T-helper 17 cell (primary cell): ENCODE measurements at regions not wholly inside any gene's neighbourhood (a gene's known extent, or its start where the extent isn't known, plus 50 kb on each side); places are given as distances from the start of the nearest gene placed in this dataset.

Experiments
- ATAC-seq: fragments of 150-1000 bp; cut with Tn5 transposase; 2 replicates; pipeline ENCODE4 v1.10.0; 2021; ENCODE audit warnings: mild to moderate bottlenecking, moderate library complexity
- DNase-seq, 3 donors: peaks; one replicate each; pipeline versions ENCODE4 v3.0.0 to v3.0.0-alpha.2; 2020 to 2021
- H3K9me3 ChIP-seq: one replicate; pipeline ENCODE4 v1.7.0; 2013; ENCODE audit warnings: low read length, mild to moderate bottlenecking; ENCODE audit not compliant: control insufficient read depth, poor library complexity, severe bottlenecking
- H3K27ac Mint-ChIP-seq: one replicate; pipeline ENCODE4 v1.8.0; 2022; ENCODE audit warnings: mild to moderate bottlenecking, moderate library complexity, mixed read lengths
- H3K27me3 Mint-ChIP-seq: one replicate; pipeline ENCODE4 v1.8.0; 2022; ENCODE audit warnings: mixed read lengths
- H3K36me3 Mint-ChIP-seq: one replicate; pipeline ENCODE4 v1.8.0; 2022; ENCODE audit warnings: low read depth, mixed read lengths
- H3K4me1 Mint-ChIP-seq: one replicate; pipeline ENCODE4 v1.8.0; 2022; ENCODE audit warnings: mild to moderate bottlenecking, mixed read lengths
- H3K4me3 Mint-ChIP-seq: one replicate; pipeline ENCODE4 v1.8.0; 2022; ENCODE audit warnings: mild to moderate bottlenecking, moderate library complexity, mixed read lengths

- H3K4me1 Mint-ChIP-seq = no peaks in the 10 kb centered on the region
- H3K27me3 Mint-ChIP-seq = peaks cover 2% of the 10 kb centered on the region
- H3K4me3 Mint-ChIP-seq = no peak overlapping the region
- ATAC-seq (no peak), DNase-seq (no peak)
- H3K36me3 Mint-ChIP-seq = peaks cover 5% of the 10 kb centered on the region
- no peak overlapping the region for H3K27ac Mint-ChIP-seq
- H3K9me3 ChIP-seq = no peaks in the 10 kb centered on the region
Measured at GRCh38 chr6:63425493-63425892, 105.7 kb upstream of the LGSN start.

GRCh38 chr6:63426844-63427243, 107.1 kb upstream of the LGSN start:
- ATAC-seq = no peak
- Mint-ChIP-seq H3K4me1 (no peaks in the 10 kb centered on the region), H3K36me3 (peaks cover 2% of the 10 kb centered on the region)

GRCh38 chr6:63427951-63428350, 108.2 kb upstream of the LGSN start:
- no peak overlapping the region for H3K27ac Mint-ChIP-seq
- ATAC-seq (no peak), DNase-seq (no peak)
- peaks cover 10% of the 10 kb centered on the region for H3K27me3 Mint-ChIP-seq
- no peak overlapping the region for H3K4me3 Mint-ChIP-seq
- no peaks in the 10 kb centered on the region for H3K4me1 Mint-ChIP-seq
- no peaks in the 10 kb centered on the region for H3K9me3 ChIP-seq
- no peaks in the 10 kb centered on the region for H3K36me3 Mint-ChIP-seq

More at GRCh38 chr6:63426844-63427243, 107.1 kb upstream of the LGSN start:
- H3K27me3 Mint-ChIP-seq = peaks cover 10% of the 10 kb centered on the region
- no peak for DNase-seq
- H3K27ac Mint-ChIP-seq = no peak overlapping the region
- H3K9me3 ChIP-seq = no peaks in the 10 kb centered on the region
- H3K4me3 Mint-ChIP-seq = no peak overlapping the region

GRCh38 chr6:63430985-63431519, 111.3 kb upstream of the LGSN start:
- DNase-seq (no peak), ATAC-seq (no peak)
- H3K4me1 Mint-ChIP-seq = no peaks in the 10 kb centered on the region
- no peak overlapping the region for H3K4me3 Mint-ChIP-seq
- H3K9me3 ChIP-seq = no peaks in the 10 kb centered on the region
- H3K27me3 Mint-ChIP-seq = peaks cover 10% of the 10 kb centered on the region
- peak overlapping the region; percentile 30 for H3K27ac Mint-ChIP-seq
- no peaks in the 10 kb centered on the region for H3K36me3 Mint-ChIP-seq

GRCh38 chr6:63434943-63435342, 115.2 kb upstream of the LGSN start:
- H3K36me3 Mint-ChIP-seq = no peaks in the 10 kb centered on the region
- no peaks in the 10 kb centered on the region for H3K9me3 ChIP-seq
- no peaks in the 10 kb centered on the region for H3K4me1 Mint-ChIP-seq
- no peak for DNase-seq
- no peak overlapping the region for H3K27ac Mint-ChIP-seq
- peaks cover 10% of the 10 kb centered on the region for H3K27me3 Mint-ChIP-seq
- H3K4me3 Mint-ChIP-seq = no peak overlapping the region
- ATAC-seq = no peak

GRCh38 chr6:63436356-63436755, 116.6 kb upstream of the LGSN start:
- no peak overlapping the region for H3K4me3 Mint-ChIP-seq
- H3K9me3 ChIP-seq = no peaks in the 10 kb centered on the region
- ATAC-seq = no peak
- no peaks in the 10 kb centered on the region for H3K27me3 Mint-ChIP-seq
- no peak overlapping the region for H3K27ac Mint-ChIP-seq
- H3K4me1 Mint-ChIP-seq = peaks cover 4% of the 10 kb centered on the region
- H3K36me3 Mint-ChIP-seq = no peaks in the 10 kb centered on the region
- DNase-seq = no peak

- no peak overlapping the region for H3K27ac Mint-ChIP-seq
- no peaks in the 10 kb centered on the region for H3K27me3 Mint-ChIP-seq
- ATAC-seq = no peak
- no peaks in the 10 kb centered on the region for H3K9me3 ChIP-seq
- no peaks in the 10 kb centered on the region for H3K36me3 Mint-ChIP-seq
- peaks cover 4% of the 10 kb centered on the region for H3K4me1 Mint-ChIP-seq
- DNase-seq = no peak
- no peak overlapping the region for H3K4me3 Mint-ChIP-seq
Measured at GRCh38 chr6:63437058-63437457, 117.3 kb upstream of the LGSN start.

GRCh38 chr6:63440057-63440456, 120.3 kb upstream of the LGSN start:
- no peaks in the 10 kb centered on the region for H3K36me3 Mint-ChIP-seq
- no peaks in the 10 kb centered on the region for H3K9me3 ChIP-seq
- DNase-seq (no peak), ATAC-seq (no peak)
- no peaks in the 10 kb centered on the region for H3K27me3 Mint-ChIP-seq
- no peak overlapping the region for H3K27ac Mint-ChIP-seq
- H3K4me3 Mint-ChIP-seq = no peak overlapping the region
- H3K4me1 Mint-ChIP-seq = peaks cover 4% of the 10 kb centered on the region

GRCh38 chr6:63440594-63440993, 120.8 kb upstream of the LGSN start:
- Mint-ChIP-seq H3K27me3 (no peaks in the 10 kb centered on the region), H3K4me1 (peaks cover 4% of the 10 kb centered on the region), H3K36me3 (no peaks in the 10 kb centered on the region), H3K27ac (no peak overlapping the region), H3K4me3 (no peak overlapping the region)
- DNase-seq (no peak), ATAC-seq (no peak)
- H3K9me3 ChIP-seq = no peaks in the 10 kb centered on the region

GRCh38 chr6:63441266-63441956, 121.6 kb upstream of the LGSN start:
- Mint-ChIP-seq H3K27me3 (no peaks in the 10 kb centered on the region), H3K4me3 (peak overlapping the region; percentile 44), H3K36me3 (no peaks in the 10 kb centered on the region), H3K4me1 (peaks cover 4% of the 10 kb centered on the region), H3K27ac (no peak overlapping the region)
- H3K9me3 ChIP-seq = no peaks in the 10 kb centered on the region
- DNase-seq (no peak), ATAC-seq (peak; percentile 51)

GRCh38 chr6:63442870-63443269, 123.1 kb upstream of the LGSN start:
- no peak for DNase-seq
- Mint-ChIP-seq H3K27me3 (no peaks in the 10 kb centered on the region), H3K27ac (no peak overlapping the region), H3K36me3 (no peaks in the 10 kb centered on the region), H3K4me1 (peaks cover 4% of the 10 kb centered on the region), H3K4me3 (no peak overlapping the region)
- no peaks in the 10 kb centered on the region for H3K9me3 ChIP-seq
- no peak for ATAC-seq

GRCh38 chr6:63444768-63445167, 125.0 kb upstream of the LGSN start:
- no peak overlapping the region for H3K4me3 Mint-ChIP-seq
- H3K27me3 Mint-ChIP-seq = no peaks in the 10 kb centered on the region
- peaks cover 4% of the 10 kb centered on the region for H3K4me1 Mint-ChIP-seq
- no peaks in the 10 kb centered on the region for H3K36me3 Mint-ChIP-seq
- DNase-seq (no peak), ATAC-seq (no peak)
- H3K9me3 ChIP-seq = no peaks in the 10 kb centered on the region
- no peak overlapping the region for H3K27ac Mint-ChIP-seq

- Mint-ChIP-seq H3K27me3 (no peaks in the 10 kb centered on the region), H3K4me1 (no peaks in the 10 kb centered on the region), H3K4me3 (no peak overlapping the region), H3K36me3 (no peaks in the 10 kb centered on the region), H3K27ac (no peak overlapping the region)
- H3K9me3 ChIP-seq = no peaks in the 10 kb centered on the region
- DNase-seq (no peak), ATAC-seq (no peak)
Measured at GRCh38 chr6:63446405-63446804, 125.9 kb upstream of the LOC128125822 start.

- Mint-ChIP-seq H3K27ac (no peak overlapping the region), H3K4me1 (no peaks in the 10 kb centered on the region)
- DNase-seq = no peak
Measured at GRCh38 chr6:63447134-63447533, 125.1 kb upstream of the LOC128125822 start.

More at GRCh38 chr6:63447134-63447533, 125.1 kb upstream of the LOC128125822 start:
- no peak overlapping the region for H3K4me3 Mint-ChIP-seq
- H3K36me3 Mint-ChIP-seq = no peaks in the 10 kb centered on the region
- ATAC-seq = no peak
- H3K9me3 ChIP-seq = no peaks in the 10 kb centered on the region
- no peaks in the 10 kb centered on the region for H3K27me3 Mint-ChIP-seq
